Ishikawa (cell line): ENCODE measurements at regions not wholly inside any gene's neighbourhood (a gene's known extent, or its start where the extent isn't known, plus 50 kb on each side); places are given as distances from the start of the nearest gene placed in this dataset.

Experiments
- EP300 ChIP-seq: IDR thresholded peaks from 2 replicates; pipeline ENCODE4 v1.6.1; 2012; ENCODE audit warnings: borderline replicate concordance
- RAD21 ChIP-seq: IDR thresholded peaks from 2 replicates; pipeline ENCODE4 v1.6.1; 2012; ENCODE audit warnings: low read depth
- TF ChIP-seq, protein P1 (sequence below): IDR thresholded peaks from 2 replicates; pipeline ENCODE4 v1.6.1; 2012; ENCODE audit warnings: low read depth, mild to moderate bottlenecking

DNA sequence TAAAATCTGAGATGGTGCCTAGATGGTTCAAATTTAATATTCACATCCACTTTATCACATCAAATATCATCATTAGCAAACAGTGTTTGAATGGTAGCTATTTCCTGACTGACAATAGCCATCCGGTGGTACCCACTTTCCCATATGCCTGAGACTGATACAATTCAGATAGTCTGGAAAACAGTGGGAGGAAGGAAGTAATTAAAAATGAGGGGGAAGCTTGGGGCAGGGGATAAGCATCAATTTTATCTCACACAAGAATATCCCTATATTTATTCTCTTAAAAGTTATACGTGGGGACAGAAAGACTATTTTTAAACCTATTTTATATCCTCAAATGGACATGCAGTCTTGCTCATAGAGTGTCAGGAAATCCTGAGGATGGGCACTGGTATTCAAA, 122.5 kb upstream of the GAP43 start:
- TF ChIP-seq EP300 (no peak), RAD21 (no peak)
- TF ChIP-seq, protein P1, sequence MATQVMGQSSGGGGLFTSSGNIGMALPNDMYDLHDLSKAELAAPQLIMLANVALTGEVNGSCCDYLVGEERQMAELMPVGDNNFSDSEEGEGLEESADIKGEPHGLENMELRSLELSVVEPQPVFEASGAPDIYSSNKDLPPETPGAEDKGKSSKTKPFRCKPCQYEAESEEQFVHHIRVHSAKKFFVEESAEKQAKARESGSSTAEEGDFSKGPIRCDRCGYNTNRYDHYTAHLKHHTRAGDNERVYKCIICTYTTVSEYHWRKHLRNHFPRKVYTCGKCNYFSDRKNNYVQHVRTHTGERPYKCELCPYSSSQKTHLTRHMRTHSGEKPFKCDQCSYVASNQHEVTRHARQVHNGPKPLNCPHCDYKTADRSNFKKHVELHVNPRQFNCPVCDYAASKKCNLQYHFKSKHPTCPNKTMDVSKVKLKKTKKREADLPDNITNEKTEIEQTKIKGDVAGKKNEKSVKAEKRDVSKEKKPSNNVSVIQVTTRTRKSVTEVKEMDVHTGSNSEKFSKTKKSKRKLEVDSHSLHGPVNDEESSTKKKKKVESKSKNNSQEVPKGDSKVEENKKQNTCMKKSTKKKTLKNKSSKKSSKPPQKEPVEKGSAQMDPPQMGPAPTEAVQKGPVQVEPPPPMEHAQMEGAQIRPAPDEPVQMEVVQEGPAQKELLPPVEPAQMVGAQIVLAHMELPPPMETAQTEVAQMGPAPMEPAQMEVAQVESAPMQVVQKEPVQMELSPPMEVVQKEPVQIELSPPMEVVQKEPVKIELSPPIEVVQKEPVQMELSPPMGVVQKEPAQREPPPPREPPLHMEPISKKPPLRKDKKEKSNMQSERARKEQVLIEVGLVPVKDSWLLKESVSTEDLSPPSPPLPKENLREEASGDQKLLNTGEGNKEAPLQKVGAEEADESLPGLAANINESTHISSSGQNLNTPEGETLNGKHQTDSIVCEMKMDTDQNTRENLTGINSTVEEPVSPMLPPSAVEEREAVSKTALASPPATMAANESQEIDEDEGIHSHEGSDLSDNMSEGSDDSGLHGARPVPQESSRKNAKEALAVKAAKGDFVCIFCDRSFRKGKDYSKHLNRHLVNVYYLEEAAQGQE = no peak
